Daoy (cell line): ENCODE measurements at regions not wholly inside any gene's neighbourhood (a gene's known extent, or its start where the extent isn't known, plus 50 kb on each side); places are given as distances from the start of the nearest gene placed in this dataset.
"Not testable (repeated sequence)": the region's sequence is repeated elsewhere in the genome, so short reads cannot be mapped to it uniquely, and the experiment has no call there.

Experiments
- DNase-seq: peaks from one replicate; pipeline ENCODE4 v3.0.0-alpha.2; 2015; ENCODE audit warnings: low read depth

- no peak for DNase-seq
Observed at GRCh38 chr1:238764779-238765178, 621.6 kb upstream of the CHRM3 start.

GRCh38 chr1:238753252-238753651 is 633.1 kb upstream of the CHRM3 start:
- DNase-seq = no peak

GRCh38 chr1:238752327-238752726 is 634.0 kb upstream of the CHRM3 start:
- no peak for DNase-seq

- DNase-seq = no peak
Observed at GRCh38 chr1:238745069-238745468, 641.3 kb upstream of the CHRM3 start.

- DNase-seq = no peak
Observed at GRCh38 chr1:238738892-238739291, 647.5 kb upstream of the CHRM3 start.

GRCh38 chr1:238727670-238728069 is 658.7 kb upstream of the CHRM3 start:
- DNase-seq = no peak

GRCh38 chr1:238722812-238723211 is 663.6 kb upstream of the CHRM3 start:
- DNase-seq = no peak

- DNase-seq = no peak
Observed at GRCh38 chr1:238710697-238711096, 675.7 kb upstream of the CHRM3 start.

- DNase-seq = no peak
Observed at GRCh38 chr1:238701024-238701423, 685.3 kb upstream of the CHRM3 start.

GRCh38 chr1:238690415-238690814 is 696.0 kb upstream of the CHRM3 start:
- DNase-seq = no peak

- not testable (repeated sequence) for DNase-seq
Observed at GRCh38 chr1:238684576-238684975, 701.8 kb upstream of the CHRM3 start.

- DNase-seq = peak; percentile 34
Observed at GRCh38 chr1:238681451-238681850, 704.9 kb upstream of the CHRM3 start.

GRCh38 chr1:238681021-238681420 is 705.3 kb upstream of the CHRM3 start:
- peak; percentile 27 for DNase-seq

- DNase-seq = peak; percentile 73
Observed at GRCh38 chr1:238677567-238677966, 708.8 kb upstream of the CHRM3 start.

GRCh38 chr1:238675221-238675620 is 711.1 kb upstream of the CHRM3 start:
- no peak for DNase-seq

GRCh38 chr1:238674316-238674715 is 712.1 kb upstream of the CHRM3 start:
- DNase-seq = no peak

- DNase-seq = no peak
Observed at GRCh38 chr1:238673561-238673960, 712.8 kb upstream of the CHRM3 start.

- no peak for DNase-seq
Observed at GRCh38 chr1:238672806-238673205, 713.6 kb upstream of the CHRM3 start.

GRCh38 chr1:238672262-238672661 is 714.1 kb upstream of the CHRM3 start:
- no peak for DNase-seq

GRCh38 chr1:238664139-238664538 is 722.2 kb upstream of the CHRM3 start:
- DNase-seq = no peak

GRCh38 chr1:238660849-238661248 is 725.5 kb upstream of the CHRM3 start:
- DNase-seq = no peak

- DNase-seq = peak; percentile 22
Observed at GRCh38 chr1:238658763-238659162, 727.6 kb upstream of the CHRM3 start.

- DNase-seq = peak; percentile 64
Observed at GRCh38 chr1:238653693-238654321, 732.6 kb upstream of the CHRM3 start.

- peak; percentile 55 for DNase-seq
Observed at GRCh38 chr1:238652346-238652968, 733.9 kb upstream of the CHRM3 start.
